ENCODE measurements at regions not wholly inside any gene's neighbourhood (a gene's known extent, or its start where the extent isn't known, plus 50 kb on each side); places are given as distances from the start of the nearest gene placed in this dataset.

GRCh38 chr18:61244632-61245031 lies 88.6 kb upstream of the CDH20 start:
- Histone ChIP-seq H3K4me3 (ENCODE audit: low read length) (no peak overlapping the region), H3K9me3 (ENCODE audit: control insufficient read depth, low read length) (no peaks in the 10 kb centered on the region), H3K9ac (ENCODE audit: low read length) (no peak overlapping the region), H3K27me3 (replicated peaks; ENCODE audit: control insufficient read depth, insufficient read depth, low read length) (peaks cover 5% of the 10 kb centered on the region), H3K36me3 (ENCODE audit: control insufficient read depth, insufficient read depth, low read length, severe bottlenecking) (no peaks in the 10 kb centered on the region), H3K4me1 (ENCODE audit: control insufficient read depth, insufficient read depth, low read length) (no peaks in the 10 kb centered on the region)
- DNase-seq (ENCODE audit: low read depth): no peak

- no peaks in the 10 kb centered on the region for H3K9me3 ChIP-seq (ENCODE audit: control insufficient read depth, low read length)
- no peak overlapping the region for H3K4me3 ChIP-seq (ENCODE audit: low read length)
- H3K27me3 ChIP-seq (replicated peaks; ENCODE audit: control insufficient read depth, insufficient read depth, low read length): peaks cover 5% of the 10 kb centered on the region
- no peak for DNase-seq (ENCODE audit: low read depth)
- no peaks in the 10 kb centered on the region for H3K4me1 ChIP-seq (ENCODE audit: control insufficient read depth, insufficient read depth, low read length)
- no peak overlapping the region for H3K9ac ChIP-seq (ENCODE audit: low read length)
- H3K36me3 ChIP-seq (ENCODE audit: control insufficient read depth, insufficient read depth, low read length, severe bottlenecking): no peaks in the 10 kb centered on the region
Observed at GRCh38 chr18:61245276-61245675, 88.0 kb upstream of the CDH20 start.

- Histone ChIP-seq H3K4me1 (ENCODE audit: control insufficient read depth, insufficient read depth, low read length) (no peaks in the 10 kb centered on the region), H3K9me3 (ENCODE audit: control insufficient read depth, low read length) (no peaks in the 10 kb centered on the region), H3K27me3 (replicated peaks; ENCODE audit: control insufficient read depth, insufficient read depth, low read length) (no peaks in the 10 kb centered on the region), H3K4me3 (ENCODE audit: low read length) (no peak overlapping the region), H3K9ac (ENCODE audit: low read length) (no peak overlapping the region), H3K36me3 (ENCODE audit: control insufficient read depth, insufficient read depth, low read length, severe bottlenecking) (no peaks in the 10 kb centered on the region)
- DNase-seq (ENCODE audit: low read depth): no peak
Observed at GRCh38 chr18:61248589-61248988, 84.6 kb upstream of the CDH20 start.

- peaks cover 7% of the 10 kb centered on the region for H3K27me3 ChIP-seq (replicated peaks; ENCODE audit: control insufficient read depth, insufficient read depth, low read length)
- H3K4me3 ChIP-seq (ENCODE audit: low read length): no peak overlapping the region
- H3K9ac ChIP-seq (ENCODE audit: low read length): no peak overlapping the region
- DNase-seq (ENCODE audit: low read depth): no peak
- no peaks in the 10 kb centered on the region for H3K4me1 ChIP-seq (ENCODE audit: control insufficient read depth, insufficient read depth, low read length)
- no peaks in the 10 kb centered on the region for H3K36me3 ChIP-seq (ENCODE audit: control insufficient read depth, insufficient read depth, low read length, severe bottlenecking)
- H3K9me3 ChIP-seq (ENCODE audit: control insufficient read depth, low read length): no peaks in the 10 kb centered on the region
Observed at GRCh38 chr18:61256291-61256690, 76.9 kb upstream of the CDH20 start.

GRCh38 chr18:61261870-61262269 lies 71.4 kb upstream of the CDH20 start:
- no peak for DNase-seq (ENCODE audit: low read depth)
- H3K27me3 ChIP-seq (replicated peaks; ENCODE audit: control insufficient read depth, insufficient read depth, low read length): no peaks in the 10 kb centered on the region
- H3K4me1 ChIP-seq (ENCODE audit: control insufficient read depth, insufficient read depth, low read length): no peaks in the 10 kb centered on the region
- H3K4me3 ChIP-seq (ENCODE audit: low read length): no peak overlapping the region
- H3K36me3 ChIP-seq (ENCODE audit: control insufficient read depth, insufficient read depth, low read length, severe bottlenecking): no peaks in the 10 kb centered on the region
- H3K9ac ChIP-seq (ENCODE audit: low read length): no peak overlapping the region
- H3K9me3 ChIP-seq (ENCODE audit: control insufficient read depth, low read length): no peaks in the 10 kb centered on the region

GRCh38 chr18:61272793-61273192 lies 60.4 kb upstream of the CDH20 start:
- Histone ChIP-seq H3K9ac (ENCODE audit: low read length) (no peak overlapping the region), H3K36me3 (ENCODE audit: control insufficient read depth, insufficient read depth, low read length, severe bottlenecking) (no peaks in the 10 kb centered on the region), H3K27me3 (replicated peaks; ENCODE audit: control insufficient read depth, insufficient read depth, low read length) (no peaks in the 10 kb centered on the region), H3K4me3 (ENCODE audit: low read length) (no peak overlapping the region), H3K9me3 (ENCODE audit: control insufficient read depth, low read length) (no peaks in the 10 kb centered on the region), H3K4me1 (ENCODE audit: control insufficient read depth, insufficient read depth, low read length) (no peaks in the 10 kb centered on the region)
- no peak for DNase-seq (ENCODE audit: low read depth)

- Histone ChIP-seq H3K4me3 (ENCODE audit: low read length) (no peak overlapping the region), H3K4me1 (ENCODE audit: control insufficient read depth, insufficient read depth, low read length) (no peaks in the 10 kb centered on the region), H3K9me3 (ENCODE audit: control insufficient read depth, low read length) (no peaks in the 10 kb centered on the region), H3K27me3 (replicated peaks; ENCODE audit: control insufficient read depth, insufficient read depth, low read length) (no peaks in the 10 kb centered on the region), H3K9ac (ENCODE audit: low read length) (no peak overlapping the region), H3K36me3 (ENCODE audit: control insufficient read depth, insufficient read depth, low read length, severe bottlenecking) (no peaks in the 10 kb centered on the region)
- DNase-seq (ENCODE audit: low read depth): no peak
Observed at GRCh38 chr18:61273533-61273932, 59.7 kb upstream of the CDH20 start.

- Histone ChIP-seq H3K36me3 (ENCODE audit: control insufficient read depth, insufficient read depth, low read length, severe bottlenecking) (no peaks in the 10 kb centered on the region), H3K9ac (ENCODE audit: low read length) (no peak overlapping the region), H3K27me3 (replicated peaks; ENCODE audit: control insufficient read depth, insufficient read depth, low read length) (no peaks in the 10 kb centered on the region), H3K4me3 (ENCODE audit: low read length) (no peak overlapping the region), H3K9me3 (ENCODE audit: control insufficient read depth, low read length) (peaks cover 4% of the 10 kb centered on the region), H3K4me1 (ENCODE audit: control insufficient read depth, insufficient read depth, low read length) (no peaks in the 10 kb centered on the region)
- DNase-seq (ENCODE audit: low read depth): no peak
Observed at GRCh38 chr18:61274416-61274960, 58.7 kb upstream of the CDH20 start.

- Histone ChIP-seq H3K36me3 (ENCODE audit: control insufficient read depth, insufficient read depth, low read length, severe bottlenecking) (no peaks in the 10 kb centered on the region), H3K9me3 (ENCODE audit: control insufficient read depth, low read length) (peaks cover 20% of the 10 kb centered on the region), H3K4me1 (ENCODE audit: control insufficient read depth, insufficient read depth, low read length) (no peaks in the 10 kb centered on the region), H3K9ac (ENCODE audit: low read length) (no peak overlapping the region), H3K27me3 (replicated peaks; ENCODE audit: control insufficient read depth, insufficient read depth, low read length) (no peaks in the 10 kb centered on the region), H3K4me3 (ENCODE audit: low read length) (no peak overlapping the region)
- DNase-seq (ENCODE audit: low read depth): no peak
Observed at GRCh38 chr18:61277808-61278207, 55.4 kb upstream of the CDH20 start.

GRCh38 chr18:61281431-61281830 lies 51.8 kb upstream of the CDH20 start:
- Histone ChIP-seq H3K36me3 (ENCODE audit: control insufficient read depth, insufficient read depth, low read length, severe bottlenecking) (no peaks in the 10 kb centered on the region), H3K9ac (ENCODE audit: low read length) (no peak overlapping the region), H3K4me3 (ENCODE audit: low read length) (no peak overlapping the region), H3K4me1 (ENCODE audit: control insufficient read depth, insufficient read depth, low read length) (no peaks in the 10 kb centered on the region), H3K9me3 (ENCODE audit: control insufficient read depth, low read length) (peaks cover 20% of the 10 kb centered on the region), H3K27me3 (replicated peaks; ENCODE audit: control insufficient read depth, insufficient read depth, low read length) (no peaks in the 10 kb centered on the region)
- no peak for DNase-seq (ENCODE audit: low read depth)

GRCh38 chr18:61282926-61283325 lies 50.3 kb upstream of the CDH20 start:
- Histone ChIP-seq H3K4me3 (ENCODE audit: low read length) (no peak overlapping the region), H3K36me3 (ENCODE audit: control insufficient read depth, insufficient read depth, low read length, severe bottlenecking) (no peaks in the 10 kb centered on the region), H3K9me3 (ENCODE audit: control insufficient read depth, low read length) (peaks cover 20% of the 10 kb centered on the region), H3K27me3 (replicated peaks; ENCODE audit: control insufficient read depth, insufficient read depth, low read length) (no peaks in the 10 kb centered on the region), H3K9ac (ENCODE audit: low read length) (no peak overlapping the region), H3K4me1 (ENCODE audit: control insufficient read depth, insufficient read depth, low read length) (no peaks in the 10 kb centered on the region)
- no peak for DNase-seq (ENCODE audit: low read depth)

Data from adipocyte (in vitro differentiated cells).